ENCODE measurements at regions not wholly inside any gene's neighbourhood (a gene's known extent, or its start where the extent isn't known, plus 50 kb on each side); places are given as distances from the start of the nearest gene placed in this dataset.

GRCh38 chr12:127324681-127325080 lies 942.3 kb upstream of the TMEM132C start:
- Histone ChIP-seq H3K27me3 (no peaks in the 10 kb centered on the region), H3K36me3 (no peaks in the 10 kb centered on the region), H3K9me3 (no peaks in the 10 kb centered on the region), H3K4me3 (no peak overlapping the region), H3K27ac (no peak overlapping the region), H3K4me1 (no peaks in the 10 kb centered on the region)
- TF ChIP-seq POLR2A (IDR thresholded peaks at IDR 0.05), result no peak
- TF ChIP-seq, protein P1, sequence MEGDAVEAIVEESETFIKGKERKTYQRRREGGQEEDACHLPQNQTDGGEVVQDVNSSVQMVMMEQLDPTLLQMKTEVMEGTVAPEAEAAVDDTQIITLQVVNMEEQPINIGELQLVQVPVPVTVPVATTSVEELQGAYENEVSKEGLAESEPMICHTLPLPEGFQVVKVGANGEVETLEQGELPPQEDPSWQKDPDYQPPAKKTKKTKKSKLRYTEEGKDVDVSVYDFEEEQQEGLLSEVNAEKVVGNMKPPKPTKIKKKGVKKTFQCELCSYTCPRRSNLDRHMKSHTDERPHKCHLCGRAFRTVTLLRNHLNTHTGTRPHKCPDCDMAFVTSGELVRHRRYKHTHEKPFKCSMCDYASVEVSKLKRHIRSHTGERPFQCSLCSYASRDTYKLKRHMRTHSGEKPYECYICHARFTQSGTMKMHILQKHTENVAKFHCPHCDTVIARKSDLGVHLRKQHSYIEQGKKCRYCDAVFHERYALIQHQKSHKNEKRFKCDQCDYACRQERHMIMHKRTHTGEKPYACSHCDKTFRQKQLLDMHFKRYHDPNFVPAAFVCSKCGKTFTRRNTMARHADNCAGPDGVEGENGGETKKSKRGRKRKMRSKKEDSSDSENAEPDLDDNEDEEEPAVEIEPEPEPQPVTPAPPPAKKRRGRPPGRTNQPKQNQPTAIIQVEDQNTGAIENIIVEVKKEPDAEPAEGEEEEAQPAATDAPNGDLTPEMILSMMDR (IDR thresholded peaks at IDR 0.05), result no peak
- DNase-seq, result no peak
- intact Hi-C loops (cut with DNase I), result no loop called here
- 46 to 63% methylated on average over 4 of the region's 4 CpGs for WGBS, 2 donors

DNA sequence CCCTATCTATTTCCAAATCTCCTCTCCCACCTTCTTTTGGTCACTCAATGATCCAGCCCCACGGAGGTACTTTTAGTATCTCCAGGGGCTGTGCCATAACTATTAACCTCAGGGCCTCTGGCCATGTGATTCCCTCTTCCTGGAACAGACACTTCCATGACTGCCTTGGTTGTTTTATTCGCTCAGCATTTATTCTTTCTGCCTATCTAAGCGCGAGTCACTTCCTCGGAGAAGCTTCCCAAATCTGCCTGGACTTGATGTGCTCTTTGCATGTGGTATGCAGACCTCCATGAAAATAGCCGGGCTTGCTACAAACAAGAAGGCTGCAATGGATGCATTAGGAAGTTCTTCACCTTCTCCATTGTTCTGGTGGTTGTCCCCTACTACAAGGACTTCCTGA lies 939.0 kb upstream of the TMEM132C start:
- H3K4me1 ChIP-seq, result no peaks in the 10 kb centered on the region
- H3K9me3 ChIP-seq, result no peaks in the 10 kb centered on the region
- H3K27ac ChIP-seq, result no peak overlapping the region
- TF ChIP-seq POLR2A (IDR thresholded peaks at IDR 0.05), result no peak
- TF ChIP-seq, protein P1 (IDR thresholded peaks at IDR 0.05), result no peak
- DNase-seq, result no peak
- intact Hi-C loops (cut with DNase I), result no loop called here
- H3K4me3 ChIP-seq, result no peak overlapping the region
- H3K27me3 ChIP-seq, result no peaks in the 10 kb centered on the region
- no peaks in the 10 kb centered on the region for H3K36me3 ChIP-seq
- 72 to 77% methylated on average over 6 of the region's 6 CpGs for WGBS, 2 donors

GRCh38 chr12:127328867-127329266 lies 938.1 kb upstream of the TMEM132C start:
- no peaks in the 10 kb centered on the region for H3K27me3 ChIP-seq
- no peaks in the 10 kb centered on the region for H3K36me3 ChIP-seq
- no peak overlapping the region for H3K4me3 ChIP-seq
- no peaks in the 10 kb centered on the region for H3K9me3 ChIP-seq
- intact Hi-C loops (cut with DNase I), result no loop called here
- WGBS, 2 donors, result 36 to 56% methylated on average over 2 to 4 of the region's 5 CpGs
- no peak for DNase-seq
- H3K27ac ChIP-seq, result no peak overlapping the region
- TF ChIP-seq, protein P1 (IDR thresholded peaks at IDR 0.05), result no peak
- no peaks in the 10 kb centered on the region for H3K4me1 ChIP-seq

GRCh38 chr12:127334365-127334764 lies 932.6 kb upstream of the TMEM132C start:
- Histone ChIP-seq H3K27ac (no peak overlapping the region), H3K27me3 (no peaks in the 10 kb centered on the region), H3K4me3 (no peak overlapping the region), H3K9me3 (no peaks in the 10 kb centered on the region), H3K36me3 (no peaks in the 10 kb centered on the region), H3K4me1 (no peaks in the 10 kb centered on the region)
- TF ChIP-seq POLR2A (IDR thresholded peaks at IDR 0.05), result no peak
- TF ChIP-seq, protein P1 (IDR thresholded peaks at IDR 0.05), result no peak
- WGBS, 2 donors, result 36 to 51% methylated on average over 4 of the region's 4 CpGs
- no peak for DNase-seq
- intact Hi-C loops (cut with DNase I), result no loop called here

DNA sequence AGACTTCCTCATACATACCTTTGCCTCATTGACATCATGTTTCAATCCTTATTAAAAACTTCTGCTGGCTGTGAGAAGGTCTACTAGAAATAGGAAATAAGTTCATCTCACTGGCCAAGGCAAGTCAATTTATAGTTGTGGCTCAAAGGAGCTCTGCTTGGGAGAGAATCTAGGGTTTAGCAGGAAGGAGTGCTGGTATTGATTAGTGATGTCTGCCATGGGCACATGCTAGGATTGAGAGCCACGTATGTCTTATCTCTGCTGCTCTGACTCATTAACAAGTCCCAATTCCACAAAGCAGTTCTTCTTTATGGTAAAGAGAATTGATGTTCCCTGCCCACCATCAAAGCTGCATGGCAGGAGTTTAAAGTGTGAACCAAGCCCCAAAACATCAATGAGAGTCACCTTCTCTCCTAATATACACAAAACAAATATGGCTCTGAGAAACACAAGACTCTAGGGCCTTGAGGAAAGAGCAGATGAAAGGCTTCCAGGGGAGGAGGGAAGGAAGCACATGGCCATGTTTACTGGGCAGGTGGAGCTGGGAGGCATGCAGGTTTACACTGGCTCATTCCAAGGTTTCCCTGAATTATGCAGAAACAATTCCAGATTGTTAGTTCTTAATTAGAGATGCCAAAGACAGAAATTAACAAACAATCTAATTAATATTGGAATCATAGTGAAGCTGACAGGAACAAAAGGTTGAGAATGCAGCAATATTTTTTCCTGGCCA lies 931.9 kb upstream of the TMEM132C start:
- 0% methylated on average over 1 of the region's 1 CpG; no CpG with 5 or more reads in 1 of the 2 donors for WGBS, 2 donors
- Histone ChIP-seq H3K36me3 (no peaks in the 10 kb centered on the region), H3K4me3 (no peak overlapping the region), H3K4me1 (no peaks in the 10 kb centered on the region), H3K27ac (no peak overlapping the region), H3K27me3 (no peaks in the 10 kb centered on the region), H3K9me3 (no peaks in the 10 kb centered on the region)
- intact Hi-C loops (cut with DNase I), result no loop called here
- TF ChIP-seq, protein P1 (IDR thresholded peaks at IDR 0.05), result no peak
- TF ChIP-seq POLR2A (IDR thresholded peaks at IDR 0.05), result no peak
- no peak for DNase-seq
